BJ (cell line): ENCODE measurements at regions not wholly inside any gene's neighbourhood (a gene's known extent, or its start where the extent isn't known, plus 50 kb on each side); places are given as distances from the start of the nearest gene placed in this dataset.

ENCODE experiments used
- CTCF ChIA-PET: fragments of 350-600 bp; formaldehyde crosslinking; extraction: SDS; loops from one replicate; lab custom pipeline; 2021; ENCODE audit warnings: antibody characterized with exemption, inconsistent platforms; lab: Yijun Ruan, JAX
- POLR2A ChIA-PET: fragments of 300-600 bp; sonication (Branson Sonifier 250); formaldehyde crosslinking; extraction: SDS; loops from one replicate; lab custom pipeline; 2021; ENCODE audit warnings: antibody characterized with exemption; lab: Charles Lee
- DNase-seq: peaks from one replicate; pipeline ENCODE4 v3.0.0-alpha.2; 2011; ENCODE audit warnings: low read depth
- H3K27me3 ChIP-seq: 2 replicates; pipeline ENCODE4 v1.6.0; 2011; ENCODE audit warnings: low read length; ENCODE audit not compliant: control insufficient read depth, insufficient read depth
- H3K36me3 ChIP-seq: 2 replicates; pipeline ENCODE4 v1.5.1; 2011; ENCODE audit warnings: low read length; ENCODE audit not compliant: control insufficient read depth, insufficient read depth
- H3K4me3 ChIP-seq: 2 replicates; pipeline ENCODE4 v1.5.1; 2011; ENCODE audit warnings: low read depth, mild to moderate bottlenecking, control low read depth, low read length
- TF ChIP-seq, protein P1 (sequence below): IDR thresholded peaks from 2 replicates; pipeline ENCODE4 v1.5.1; 2011; ENCODE audit warnings: low read depth, mild to moderate bottlenecking, control low read depth, inconsistent platforms, low read length, moderate library complexity; ENCODE audit not compliant: insufficient read depth

DNA sequence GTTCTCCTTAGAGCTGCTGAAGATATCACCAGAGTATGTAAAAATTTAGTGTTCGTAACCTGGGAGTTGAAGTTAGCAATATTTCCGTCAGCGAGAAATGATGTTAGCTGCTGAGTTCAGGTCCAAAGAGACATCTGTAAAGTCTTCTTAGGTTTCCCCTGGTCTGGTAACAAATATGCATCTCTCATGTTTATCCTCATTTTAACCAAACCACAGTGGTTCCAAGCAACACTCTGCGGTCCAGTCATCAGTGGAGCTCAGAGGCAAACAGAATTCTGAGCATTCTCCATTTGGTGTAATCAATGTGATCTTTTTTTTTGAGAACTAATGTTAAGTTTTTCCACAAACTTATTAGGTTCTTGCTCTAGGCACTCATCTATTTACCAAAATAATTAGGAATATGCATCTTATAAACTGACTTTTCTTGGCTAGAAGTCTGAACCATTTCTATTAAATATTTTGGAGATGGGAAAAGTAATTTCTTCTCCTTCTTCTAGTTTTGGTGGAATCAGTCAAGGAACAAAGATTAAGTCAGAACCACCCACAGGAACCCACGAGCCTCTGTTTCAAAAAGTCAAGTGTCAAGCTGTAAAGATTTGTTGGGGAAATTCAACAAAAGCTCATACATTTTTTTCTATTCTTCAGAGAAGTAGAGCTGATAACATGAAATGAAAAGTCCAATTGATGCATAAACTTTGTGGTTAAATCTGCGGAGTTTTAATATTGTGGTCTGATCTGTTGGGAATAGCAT is 64.7 kb downstream of the IFNG start:
- no peak for DNase-seq
- no peak overlapping the region for H3K4me3 ChIP-seq
- POLR2A ChIA-PET: no interaction called here
- CTCF ChIA-PET: no interaction called here
- TF ChIP-seq, protein P1, sequence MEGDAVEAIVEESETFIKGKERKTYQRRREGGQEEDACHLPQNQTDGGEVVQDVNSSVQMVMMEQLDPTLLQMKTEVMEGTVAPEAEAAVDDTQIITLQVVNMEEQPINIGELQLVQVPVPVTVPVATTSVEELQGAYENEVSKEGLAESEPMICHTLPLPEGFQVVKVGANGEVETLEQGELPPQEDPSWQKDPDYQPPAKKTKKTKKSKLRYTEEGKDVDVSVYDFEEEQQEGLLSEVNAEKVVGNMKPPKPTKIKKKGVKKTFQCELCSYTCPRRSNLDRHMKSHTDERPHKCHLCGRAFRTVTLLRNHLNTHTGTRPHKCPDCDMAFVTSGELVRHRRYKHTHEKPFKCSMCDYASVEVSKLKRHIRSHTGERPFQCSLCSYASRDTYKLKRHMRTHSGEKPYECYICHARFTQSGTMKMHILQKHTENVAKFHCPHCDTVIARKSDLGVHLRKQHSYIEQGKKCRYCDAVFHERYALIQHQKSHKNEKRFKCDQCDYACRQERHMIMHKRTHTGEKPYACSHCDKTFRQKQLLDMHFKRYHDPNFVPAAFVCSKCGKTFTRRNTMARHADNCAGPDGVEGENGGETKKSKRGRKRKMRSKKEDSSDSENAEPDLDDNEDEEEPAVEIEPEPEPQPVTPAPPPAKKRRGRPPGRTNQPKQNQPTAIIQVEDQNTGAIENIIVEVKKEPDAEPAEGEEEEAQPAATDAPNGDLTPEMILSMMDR: no peak
- H3K36me3 ChIP-seq: no peaks in the 10 kb centered on the region
- no peaks in the 10 kb centered on the region; the same call in 1 of the 2 replicates for H3K27me3 ChIP-seq

DNA sequence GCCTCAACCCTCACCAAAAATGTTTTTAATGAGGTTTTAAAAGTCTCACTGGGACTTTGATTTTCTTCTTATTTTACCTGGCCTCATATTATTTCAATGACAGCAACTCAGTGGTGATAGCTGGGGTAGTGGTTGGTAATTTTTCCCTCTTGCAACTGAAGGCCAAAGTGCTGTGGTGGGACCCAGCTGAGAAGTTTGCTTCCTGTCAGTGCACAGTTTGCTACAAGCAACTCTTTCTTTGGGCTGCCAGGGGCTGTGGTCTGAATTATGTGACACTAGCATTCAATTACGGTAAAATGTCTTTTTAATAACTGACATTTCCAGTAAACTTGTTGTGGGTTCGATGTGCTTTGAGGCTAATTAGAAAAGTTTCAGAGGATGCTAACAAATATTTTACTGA is 65.3 kb downstream of the IFNG start:
- Histone ChIP-seq H3K4me3 (no peak overlapping the region), H3K36me3 (no peaks in the 10 kb centered on the region), H3K27me3 (no peaks in the 10 kb centered on the region; the same call in 1 of the 2 replicates)
- TF ChIP-seq, protein P1: no peak
- DNase-seq: no peak
- ChIA-PET CTCF (no interaction called here), POLR2A (no interaction called here)

GRCh38 chr12:68092976-68093375 is 66.6 kb downstream of the IFNG start:
- ChIA-PET CTCF (no interaction called here), POLR2A (no interaction called here)
- Histone ChIP-seq H3K4me3 (no peak overlapping the region), H3K27me3 (no peaks in the 10 kb centered on the region; the same call in 1 of the 2 replicates), H3K36me3 (no peaks in the 10 kb centered on the region)
- no peak for DNase-seq
- TF ChIP-seq, protein P1: no peak

GRCh38 chr12:68089101-68089500 is 70.4 kb downstream of the IFNG start:
- H3K36me3 ChIP-seq: no peaks in the 10 kb centered on the region
- DNase-seq: no peak
- TF ChIP-seq, protein P1: no peak
- no peaks in the 10 kb centered on the region for H3K27me3 ChIP-seq
- POLR2A ChIA-PET: no interaction called here
- H3K4me3 ChIP-seq: no peak overlapping the region
- CTCF ChIA-PET: no interaction called here

- no peak for DNase-seq
- no peaks in the 10 kb centered on the region for H3K36me3 ChIP-seq
- ChIA-PET CTCF (interaction anchor here (1.1 kb wide), 1 partner anchor 9 kb away, joined by 3 read pairs; no protein-coding TSS in a partner anchor), POLR2A (no interaction called here)
- TF ChIP-seq, protein P1: no peak
- no peak overlapping the region for H3K4me3 ChIP-seq
- H3K27me3 ChIP-seq: no peaks in the 10 kb centered on the region
These were observed 73.4 kb downstream of the IFNG start for GRCh38 chr12:68086019-68086603.
